GM12878 (cell line): ENCODE measurements at regions not wholly inside any gene's neighbourhood (a gene's known extent, or its start where the extent isn't known, plus 50 kb on each side); places are given as distances from the start of the nearest gene placed in this dataset.
"Not testable (repeated sequence)": the region's sequence is repeated elsewhere in the genome, so short reads cannot be mapped to it uniquely, and the experiment has no call there.

Experiments
- CEBPB ChIP-seq, 2 experiments: fragments of 150-350 bp in 1 of 2; IDR thresholded peaks; 2 replicates each; pipeline ENCODE4 v1.6.1; 2012 to 2014; ENCODE audit warnings: low read depth in 2 of 2, low read length in 2 of 2, borderline replicate concordance in 1 of 2, inconsistent platforms in 1 of 2
- CREB1 ChIP-seq: IDR thresholded peaks from 2 replicates; pipeline ENCODE4 v1.6.1; 2012; ENCODE audit warnings: low read depth, mild to moderate bottlenecking, inconsistent platforms
- DPF2 ChIP-seq: fragments of 450-650 bp; IDR thresholded peaks from 2 replicates; pipeline ENCODE4 v1.6.1; 2017; ENCODE audit warnings: mild to moderate bottlenecking
- EGR1 ChIP-seq, 2 experiments: IDR thresholded peaks; 1 replicate in 1 of 2; 2 replicates in 1 of 2; pipeline ENCODE4 v1.6.1; 2011 to 2012; ENCODE audit warnings: low read depth in 2 of 2, low read length in 2 of 2, borderline replicate concordance in 1 of 2, mild to moderate bottlenecking in 1 of 2, moderate library complexity in 1 of 2
- EZH2 ChIP-seq: IDR thresholded peaks from 2 replicates; pipeline ENCODE4 v1.6.1; 2012; ENCODE audit warnings: low read depth, mild to moderate bottlenecking, control low read depth, inconsistent platforms, low read length, borderline replicate concordance; ENCODE audit not compliant: control insufficient read depth
- GABPA ChIP-seq: IDR thresholded peaks from 2 replicates; pipeline ENCODE4 v1.6.1; 2014; ENCODE audit warnings: antibody characterized with exemption, low read depth, mild to moderate bottlenecking, inconsistent platforms
- NR2F1 ChIP-seq: fragments of 450-650 bp; conservative IDR thresholded peaks from 2 replicates; pipeline ENCODE4 v1.6.1; 2017; ENCODE audit warnings: mild to moderate bottlenecking
- POLR2A ChIP-seq: IDR thresholded peaks from 2 replicates; pipeline ENCODE4 v1.6.1; 2011; ENCODE audit warnings: low read depth, mild to moderate bottlenecking, low read length
- SMARCA5 ChIP-seq: fragments of 450-650 bp; IDR thresholded peaks from 2 replicates; pipeline ENCODE4 v1.6.1; 2017; ENCODE audit warnings: mild to moderate bottlenecking
- SRF ChIP-seq, 2 experiments: IDR thresholded peaks; 2 replicates each; pipeline ENCODE4 v1.6.1; 2011; ENCODE audit warnings: low read depth in 2 of 2, low read length in 2 of 2, mild to moderate bottlenecking in 1 of 2, moderate library complexity in 1 of 2
- SUZ12 ChIP-seq: fragments of 200-600 bp; sonication (generic); IDR thresholded peaks from one replicate; pipeline ENCODE4 v1.6.1; 2018; ENCODE audit warnings: antibody characterized with exemption, mild to moderate bottlenecking; ENCODE audit not compliant: unreplicated experiment
- TAF1 ChIP-seq: IDR thresholded peaks from 2 replicates; pipeline ENCODE4 v1.6.1; 2011; ENCODE audit warnings: mild to moderate bottlenecking, low read depth, low read length, borderline replicate concordance
- TF ChIP-seq, protein P1 (sequence below): IDR thresholded peaks from 2 replicates; pipeline ENCODE4 v1.6.1; 2011; ENCODE audit warnings: mild to moderate bottlenecking, low read depth, low read length, moderate library complexity; ENCODE audit not compliant: insufficient replicate concordance
- TF ChIP-seq, protein P2 (sequence below), 3 experiments: IDR thresholded peaks in 2 of 3; conservative IDR thresholded peaks in 1 of 3; 2 replicates each; pipeline ENCODE4 v1.5.1; 2011; ENCODE audit warnings: low read depth in 3 of 3, low read length in 3 of 3, mild to moderate bottlenecking in 3 of 3, control low read depth in 2 of 3, moderate library complexity in 2 of 3, inconsistent platforms in 1 of 3, mixed read lengths in 1 of 3; ENCODE audit not compliant: control insufficient read depth in 2 of 3, insufficient read depth in 1 of 3; ENCODE audit errors: extremely low read depth in 1 of 3

DNA sequence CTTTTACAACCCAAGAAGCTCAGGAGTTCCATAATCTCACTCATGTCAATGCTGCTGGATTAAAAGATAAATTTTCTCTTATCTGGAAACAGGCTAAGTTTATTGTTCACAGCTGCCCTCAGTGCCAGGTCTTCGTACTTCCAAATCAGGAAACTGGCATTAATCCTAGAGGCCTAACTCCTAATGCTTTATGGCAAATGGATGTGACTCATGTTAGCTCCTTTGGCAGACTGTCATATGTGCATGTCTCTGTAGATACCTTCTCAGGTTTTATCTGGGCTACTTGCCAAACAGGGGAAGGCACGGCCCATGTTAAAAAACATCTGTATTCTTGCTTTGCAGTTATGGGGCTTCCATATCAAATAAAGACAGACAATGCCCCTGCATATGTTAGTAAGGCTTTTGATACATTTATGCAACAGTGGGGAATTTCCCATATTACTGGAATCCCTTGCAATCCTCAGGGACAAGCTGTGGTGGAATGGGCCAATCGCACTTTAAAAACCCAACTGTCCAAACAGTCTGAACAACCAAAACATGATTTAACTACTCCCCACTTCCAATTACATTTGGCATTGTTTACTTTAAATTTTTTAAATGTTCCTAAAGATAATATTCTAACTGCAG lies 570.8 kb upstream of the PTGER4 start:
- TF ChIP-seq EGR1 (IDR thresholded peaks at IDR 0.05; ENCODE audit: borderline replicate concordance in 1 of 2, low read depth in 2 of 2, low read length in 2 of 2); GABPA; TAF1; CEBPB (IDR thresholded peaks at IDR 0.05; ENCODE audit: borderline replicate concordance in 1 of 2, low read depth in 2 of 2, low read length in 2 of 2); POLR2A; SMARCA5; CREB1; EZH2; SRF (IDR thresholded peaks at IDR 0.05; ENCODE audit: low read depth in 2 of 2, low read length in 2 of 2); NR2F1; SUZ12; DPF2: not testable (repeated sequence)
- TF ChIP-seq, protein P1, sequence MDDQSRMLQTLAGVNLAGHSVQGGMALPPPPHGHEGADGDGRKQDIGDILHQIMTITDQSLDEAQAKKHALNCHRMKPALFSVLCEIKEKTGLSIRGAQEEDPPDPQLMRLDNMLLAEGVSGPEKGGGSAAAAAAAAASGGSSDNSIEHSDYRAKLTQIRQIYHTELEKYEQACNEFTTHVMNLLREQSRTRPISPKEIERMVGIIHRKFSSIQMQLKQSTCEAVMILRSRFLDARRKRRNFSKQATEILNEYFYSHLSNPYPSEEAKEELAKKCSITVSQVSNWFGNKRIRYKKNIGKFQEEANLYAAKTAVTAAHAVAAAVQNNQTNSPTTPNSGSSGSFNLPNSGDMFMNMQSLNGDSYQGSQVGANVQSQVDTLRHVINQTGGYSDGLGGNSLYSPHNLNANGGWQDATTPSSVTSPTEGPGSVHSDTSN, result not testable (repeated sequence)
- TF ChIP-seq, protein P2, sequence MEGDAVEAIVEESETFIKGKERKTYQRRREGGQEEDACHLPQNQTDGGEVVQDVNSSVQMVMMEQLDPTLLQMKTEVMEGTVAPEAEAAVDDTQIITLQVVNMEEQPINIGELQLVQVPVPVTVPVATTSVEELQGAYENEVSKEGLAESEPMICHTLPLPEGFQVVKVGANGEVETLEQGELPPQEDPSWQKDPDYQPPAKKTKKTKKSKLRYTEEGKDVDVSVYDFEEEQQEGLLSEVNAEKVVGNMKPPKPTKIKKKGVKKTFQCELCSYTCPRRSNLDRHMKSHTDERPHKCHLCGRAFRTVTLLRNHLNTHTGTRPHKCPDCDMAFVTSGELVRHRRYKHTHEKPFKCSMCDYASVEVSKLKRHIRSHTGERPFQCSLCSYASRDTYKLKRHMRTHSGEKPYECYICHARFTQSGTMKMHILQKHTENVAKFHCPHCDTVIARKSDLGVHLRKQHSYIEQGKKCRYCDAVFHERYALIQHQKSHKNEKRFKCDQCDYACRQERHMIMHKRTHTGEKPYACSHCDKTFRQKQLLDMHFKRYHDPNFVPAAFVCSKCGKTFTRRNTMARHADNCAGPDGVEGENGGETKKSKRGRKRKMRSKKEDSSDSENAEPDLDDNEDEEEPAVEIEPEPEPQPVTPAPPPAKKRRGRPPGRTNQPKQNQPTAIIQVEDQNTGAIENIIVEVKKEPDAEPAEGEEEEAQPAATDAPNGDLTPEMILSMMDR (IDR thresholded peaks at IDR 0.05 in 2 of 3, conservative IDR thresholded peaks at IDR 0.05 in 1 of 3; ENCODE audit: control insufficient read depth in 2 of 3, extremely low read depth in 1 of 3, insufficient read depth in 1 of 3, low read depth in 3 of 3, low read length in 3 of 3), result not testable (repeated sequence)
